D721Med (cell line): ENCODE measurements at regions not wholly inside any gene's neighbourhood (a gene's known extent, or its start where the extent isn't known, plus 50 kb on each side); places are given as distances from the start of the nearest gene placed in this dataset.

Experiments
- DNase-seq: peaks from one replicate; pipeline ENCODE4 v3.0.0; 2011; ENCODE audit warnings: low spot score; ENCODE audit not compliant: insufficient read length
- FAIRE-seq: peaks from 2 replicates; lab custom pipeline; 2011; peaks lifted over from hg19 to GRCh38; lab: Jason Lieb, UNC
- TF ChIP-seq, protein P1 (sequence below): IDR thresholded peaks from 2 replicates; pipeline ENCODE4 v1.5.1; 2012; ENCODE audit warnings: mild to moderate bottlenecking, control low read depth; ENCODE audit not compliant: insufficient read depth; ENCODE audit errors: missing control alignments

DNA sequence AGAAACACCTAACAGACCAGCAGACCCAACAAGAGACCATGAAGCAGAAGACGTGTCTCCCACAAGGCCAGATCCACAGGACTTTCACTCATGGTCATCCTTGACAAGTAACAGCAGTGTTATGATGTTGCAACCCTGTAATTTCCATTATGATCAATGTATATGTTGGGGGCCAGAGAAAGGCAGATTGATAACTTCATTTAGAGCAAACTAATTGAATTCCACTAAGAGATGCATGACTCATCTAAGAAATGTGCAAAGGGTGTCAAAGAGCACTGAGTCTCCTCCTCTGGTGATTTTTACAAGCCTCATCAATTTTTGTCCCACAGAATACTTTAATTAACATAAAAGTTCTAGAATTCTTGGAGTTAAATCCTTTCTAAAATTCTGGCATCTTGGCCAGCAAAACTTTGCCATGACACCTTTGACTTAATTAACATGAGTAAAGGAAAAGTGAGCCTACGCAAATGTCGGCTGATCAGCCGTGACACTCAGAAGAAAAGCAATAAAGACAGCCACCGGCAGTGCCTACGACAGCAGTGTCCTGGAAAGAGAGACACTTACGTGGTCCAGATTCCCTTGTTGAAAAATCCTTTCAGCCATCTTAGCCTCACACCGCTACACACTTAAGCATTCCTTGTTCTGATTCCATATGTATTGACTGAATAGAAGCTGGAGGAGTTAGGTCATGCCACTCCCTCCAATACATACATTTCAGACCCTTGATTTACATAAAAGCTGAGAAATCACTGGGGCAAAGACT, 370.2 kb upstream of the CCDC196 start:
- FAIRE-seq: no peak

DNA sequence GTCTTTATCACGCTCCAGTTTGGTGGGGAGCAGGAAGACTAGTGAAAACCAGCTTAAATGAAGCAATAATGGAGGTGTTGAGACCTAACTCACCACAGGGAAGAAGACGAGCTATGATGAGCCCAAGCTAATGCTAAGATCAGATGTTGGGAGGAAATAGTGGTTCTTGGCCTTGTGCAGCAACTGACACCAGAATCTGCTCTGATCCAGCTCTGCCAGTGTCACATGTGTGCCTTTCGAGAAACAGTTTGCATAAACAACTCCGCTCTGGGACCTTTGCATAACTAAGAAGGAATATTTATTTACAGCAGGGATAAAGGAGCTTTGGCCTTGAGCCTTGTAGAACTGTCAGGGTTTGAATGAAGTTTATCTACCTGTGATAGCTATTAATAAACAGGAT, 369.4 kb upstream of the CCDC196 start:
- TF ChIP-seq, protein P1, sequence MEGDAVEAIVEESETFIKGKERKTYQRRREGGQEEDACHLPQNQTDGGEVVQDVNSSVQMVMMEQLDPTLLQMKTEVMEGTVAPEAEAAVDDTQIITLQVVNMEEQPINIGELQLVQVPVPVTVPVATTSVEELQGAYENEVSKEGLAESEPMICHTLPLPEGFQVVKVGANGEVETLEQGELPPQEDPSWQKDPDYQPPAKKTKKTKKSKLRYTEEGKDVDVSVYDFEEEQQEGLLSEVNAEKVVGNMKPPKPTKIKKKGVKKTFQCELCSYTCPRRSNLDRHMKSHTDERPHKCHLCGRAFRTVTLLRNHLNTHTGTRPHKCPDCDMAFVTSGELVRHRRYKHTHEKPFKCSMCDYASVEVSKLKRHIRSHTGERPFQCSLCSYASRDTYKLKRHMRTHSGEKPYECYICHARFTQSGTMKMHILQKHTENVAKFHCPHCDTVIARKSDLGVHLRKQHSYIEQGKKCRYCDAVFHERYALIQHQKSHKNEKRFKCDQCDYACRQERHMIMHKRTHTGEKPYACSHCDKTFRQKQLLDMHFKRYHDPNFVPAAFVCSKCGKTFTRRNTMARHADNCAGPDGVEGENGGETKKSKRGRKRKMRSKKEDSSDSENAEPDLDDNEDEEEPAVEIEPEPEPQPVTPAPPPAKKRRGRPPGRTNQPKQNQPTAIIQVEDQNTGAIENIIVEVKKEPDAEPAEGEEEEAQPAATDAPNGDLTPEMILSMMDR: no peak
- no peak for FAIRE-seq
- no peak for DNase-seq

More for the DNA sequence above, 370.2 kb upstream of the CCDC196 start:
- no peak for DNase-seq
- TF ChIP-seq, protein P1: no peak

DNA sequence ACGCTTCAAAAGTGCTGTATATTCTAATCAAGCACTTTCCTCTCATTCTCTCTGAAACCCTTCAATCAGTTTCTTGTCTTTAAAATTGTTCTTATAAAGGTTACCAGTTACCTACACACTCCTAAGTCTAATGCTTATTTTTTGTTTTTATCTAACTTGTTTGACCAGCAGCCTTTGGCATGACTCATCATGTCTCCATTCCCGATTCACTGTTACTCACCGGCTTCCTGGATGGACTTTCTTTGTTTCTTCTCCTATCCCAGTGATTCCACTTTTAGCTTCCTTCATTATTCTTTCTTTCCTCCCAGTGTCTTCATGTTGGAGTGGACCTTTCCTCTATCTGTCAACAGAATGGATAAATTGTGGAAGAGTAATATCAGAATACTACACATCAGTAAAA, 368.6 kb upstream of the CCDC196 start:
- FAIRE-seq: no peak
- TF ChIP-seq, protein P1: no peak
- DNase-seq: no peak

- DNase-seq (no peak), FAIRE-seq (no peak)
- TF ChIP-seq, protein P1: no peak
These were observed 366.5 kb upstream of the CCDC196 start for GRCh38 chr14:66119606-66120231.

DNA sequence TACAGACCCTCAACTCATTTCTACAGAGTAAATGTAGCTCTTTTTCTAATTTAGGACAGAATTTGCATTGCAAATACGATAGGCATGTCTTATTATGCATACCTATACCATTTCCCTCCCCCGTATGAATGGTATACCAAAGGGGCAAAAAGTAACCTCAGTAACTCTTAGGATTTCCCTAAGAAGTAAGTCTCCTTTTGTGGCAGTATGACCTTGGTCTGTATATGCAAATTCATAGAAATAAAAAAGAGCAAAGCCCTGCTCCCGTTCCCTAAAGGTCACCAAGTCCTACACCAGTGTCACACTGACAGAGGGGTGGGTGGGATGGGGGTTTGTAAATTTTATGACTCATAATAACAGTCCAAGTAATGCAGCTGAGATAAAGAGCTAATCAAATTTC, 365.8 kb upstream of the CCDC196 start:
- DNase-seq: no peak
- no peak for FAIRE-seq
- TF ChIP-seq, protein P1: no peak

GRCh38 chr14:66121859-66122258, 364.3 kb upstream of the CCDC196 start:
- DNase-seq (no peak), FAIRE-seq (no peak)
- TF ChIP-seq, protein P1: no peak

DNA sequence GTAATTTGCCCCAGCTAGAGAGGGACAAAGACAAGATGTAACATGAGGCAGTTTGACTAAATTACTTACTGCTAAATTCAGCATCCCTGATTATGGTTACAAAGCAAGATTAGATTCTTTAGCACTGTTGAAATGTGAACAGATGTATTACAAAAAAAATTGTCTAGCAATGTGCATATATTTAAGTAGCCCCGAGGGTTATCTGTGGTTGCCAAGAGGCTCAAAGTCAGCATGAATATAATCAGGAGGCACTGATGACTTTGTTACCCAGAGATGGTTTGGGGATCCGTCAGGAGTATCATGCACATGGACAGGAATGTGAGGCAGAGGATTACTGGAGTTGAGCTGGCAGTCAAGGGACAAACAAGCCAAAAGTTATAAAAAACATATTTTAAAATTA, 356.9 kb upstream of the CCDC196 start:
- FAIRE-seq (no peak), DNase-seq (no peak)
- TF ChIP-seq, protein P1: no peak
